Lower lobe of right lung (tissue), 2 donors: ENCODE measurements at regions not wholly inside any gene's neighbourhood (a gene's known extent, or its start where the extent isn't known, plus 50 kb on each side); places are given as distances from the start of the nearest gene placed in this dataset.

Experiments
- ATAC-seq, 2 donors: fragments of 200-7000 bp; cut with Tn5 transposase; one replicate each; pipeline ENCODE4 v1.9.1; 2020 to 2022; ENCODE audit warnings: mild to moderate bottlenecking in 2 of 2, moderate library complexity in 2 of 2
- DNase-seq: peaks from one replicate; pipeline ENCODE4 v3.0.0-alpha.2; 2020
- H3K27ac ChIP-seq: fragments of 200-600 bp; one replicate; pipeline ENCODE4 v1.8.0; 2022
- H3K27me3 ChIP-seq: fragments of 200-600 bp; one replicate; pipeline ENCODE4 v1.8.0; 2022; ENCODE audit warnings: low read depth
- H3K36me3 ChIP-seq: fragments of 200-600 bp; one replicate; pipeline ENCODE4 v1.8.0; 2022; ENCODE audit warnings: mild to moderate bottlenecking
- H3K4me1 ChIP-seq: fragments of 200-600 bp; one replicate; pipeline ENCODE4 v1.8.0; 2022
- H3K4me3 ChIP-seq: fragments of 200-600 bp; one replicate; pipeline ENCODE4 v1.8.0; 2022; ENCODE audit warnings: mild to moderate bottlenecking
- H3K9me3 ChIP-seq: fragments of 200-600 bp; one replicate; pipeline ENCODE4 v1.8.0; 2022
- CTCF ChIP-seq: fragments of 200-600 bp; IDR thresholded peaks from one replicate; pipeline ENCODE4 v1.8.0; 2022; ENCODE audit warnings: antibody characterized with exemption, mild to moderate bottlenecking
- intact Hi-C: fragments of 100-400 bp; cut with DNase I; formaldehyde crosslinking; loops from one replicate; pipeline ENCODE4 v1.11.0; 2022
- donor health status: DM: no; HTN: yes; CAD: no; lungs with severe emphysema.

GRCh38 chr2:234739061-234739460 lies 212.8 kb upstream of the SH3BP4 start:
- Histone ChIP-seq H3K4me1 (no peaks in the 10 kb centered on the region), H3K27ac (no peak overlapping the region), H3K36me3 (no peaks in the 10 kb centered on the region), H3K9me3 (peaks cover 4% of the 10 kb centered on the region), H3K27me3 (no peaks in the 10 kb centered on the region), H3K4me3 (no peak overlapping the region)
- no peak for DNase-seq
- no peak for TF ChIP-seq CTCF
- intact Hi-C loops = no loop called here
- no peak for ATAC-seq

- no peak overlapping the region for H3K4me3 ChIP-seq
- H3K27ac ChIP-seq = no peak overlapping the region
- no peak for DNase-seq
- H3K27me3 ChIP-seq = no peaks in the 10 kb centered on the region
- no peaks in the 10 kb centered on the region for H3K4me1 ChIP-seq
- no peak for TF ChIP-seq CTCF
- ATAC-seq = no peak
- no peaks in the 10 kb centered on the region for H3K9me3 ChIP-seq
- intact Hi-C loops = no loop called here
- H3K36me3 ChIP-seq = no peaks in the 10 kb centered on the region
Measured at GRCh38 chr2:234735829-234736228, 216.0 kb upstream of the SH3BP4 start.

GRCh38 chr2:234733795-234734600 lies 217.8 kb upstream of the SH3BP4 start:
- H3K9me3 ChIP-seq = no peaks in the 10 kb centered on the region
- no peak for TF ChIP-seq CTCF
- no peaks in the 10 kb centered on the region for H3K27me3 ChIP-seq
- no peaks in the 10 kb centered on the region for H3K36me3 ChIP-seq
- ATAC-seq (no peak), DNase-seq (no peak)
- H3K27ac ChIP-seq = no peak overlapping the region
- H3K4me3 ChIP-seq = no peak overlapping the region
- H3K4me1 ChIP-seq = no peaks in the 10 kb centered on the region
- intact Hi-C loops = no loop called here

GRCh38 chr2:234733093-234733489 lies 218.7 kb upstream of the SH3BP4 start:
- no peaks in the 10 kb centered on the region for H3K36me3 ChIP-seq
- DNase-seq = no peak

GRCh38 chr2:234732404-234733092 lies 219.3 kb upstream of the SH3BP4 start:
- no peak overlapping the region for H3K27ac ChIP-seq
- DNase-seq (no peak), ATAC-seq (no peak)
- intact Hi-C loops = no loop called here
- H3K36me3 ChIP-seq = no peaks in the 10 kb centered on the region
- no peaks in the 10 kb centered on the region for H3K9me3 ChIP-seq
- no peaks in the 10 kb centered on the region for H3K4me1 ChIP-seq
- H3K27me3 ChIP-seq = no peaks in the 10 kb centered on the region
- no peak for TF ChIP-seq CTCF
- no peak overlapping the region for H3K4me3 ChIP-seq

More at GRCh38 chr2:234733093-234733489, 218.7 kb upstream of the SH3BP4 start:
- no peak overlapping the region for H3K4me3 ChIP-seq
- no peak for TF ChIP-seq CTCF
- ATAC-seq = no peak
- intact Hi-C loops = no loop called here
- no peaks in the 10 kb centered on the region for H3K27me3 ChIP-seq
- no peaks in the 10 kb centered on the region for H3K4me1 ChIP-seq
- no peak overlapping the region for H3K27ac ChIP-seq
- no peaks in the 10 kb centered on the region for H3K9me3 ChIP-seq
